ENCODE measurements at regions not wholly inside any gene's neighbourhood (a gene's known extent, or its start where the extent isn't known, plus 50 kb on each side); places are given as distances from the start of the nearest gene placed in this dataset.
A peak's percentile ranks its signal among the peaks of the same experiment; 100 is the strongest.
"Not testable (repeated sequence)": the region's sequence is repeated elsewhere in the genome, so short reads cannot be mapped to it uniquely, and the experiment has no call there.

GRCh38 chr6:141541581-141542324 is 591.0 kb upstream of the GJE1 start:
- Mint-ChIP-seq H3K9me3 (no peaks in the 10 kb centered on the region), H3K36me3 (no peaks in the 10 kb centered on the region), H3K27ac (no peak overlapping the region)
- DNase-seq (ENCODE audit: low spot score in 2 of 2) (no peak), ATAC-seq (peak in 1 of 2 donors; percentile 71)

DNA sequence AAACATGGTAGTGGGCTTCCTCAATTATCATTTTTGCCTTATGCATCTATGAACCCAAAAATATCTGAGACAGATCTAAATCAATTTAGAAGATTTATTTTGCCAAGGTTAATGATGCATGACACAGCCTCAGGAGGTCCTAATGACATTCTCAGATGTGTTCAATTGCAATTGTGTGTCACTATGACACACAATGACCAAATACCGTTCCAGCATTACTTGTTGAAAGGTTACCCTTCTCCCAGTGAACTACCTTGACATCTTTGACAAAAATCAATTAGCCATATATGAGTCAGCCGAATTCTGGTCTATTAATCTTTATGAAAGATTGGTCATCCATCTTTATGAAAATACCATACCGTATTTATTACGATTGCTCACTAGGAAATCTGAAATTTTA is 592.5 kb upstream of the GJE1 start:
- Mint-ChIP-seq H3K27ac (no peak overlapping the region), H3K36me3 (no peaks in the 10 kb centered on the region), H3K9me3 (no peaks in the 10 kb centered on the region)
- no peak for DNase-seq (ENCODE audit: low spot score in 2 of 2)
- no peak for ATAC-seq

- Mint-ChIP-seq H3K27ac (no peak overlapping the region), H3K36me3 (no peaks in the 10 kb centered on the region), H3K9me3 (no peaks in the 10 kb centered on the region)
- ATAC-seq (no peak), DNase-seq (ENCODE audit: low spot score in 2 of 2) (no peak)
Measured at GRCh38 chr6:141539617-141540016, 593.1 kb upstream of the GJE1 start.

- ATAC-seq (no peak), DNase-seq (ENCODE audit: low spot score in 2 of 2) (no peak)
- no peaks in the 10 kb centered on the region for H3K9me3 Mint-ChIP-seq
- no peak overlapping the region for H3K27ac Mint-ChIP-seq
- H3K36me3 Mint-ChIP-seq: peaks cover 0 to 4% of the 10 kb centered on the region in 2 donors
Measured at GRCh38 chr6:141532211-141532610, 600.5 kb upstream of the GJE1 start.

- no peak overlapping the region for H3K27ac Mint-ChIP-seq
- no peak for ATAC-seq
- peaks cover 0 to 4% of the 10 kb centered on the region in 2 donors for H3K36me3 Mint-ChIP-seq
- no peak for DNase-seq (ENCODE audit: low spot score in 2 of 2)
- H3K9me3 Mint-ChIP-seq: no peaks in the 10 kb centered on the region
Measured at GRCh38 chr6:141531040-141531439, 601.7 kb upstream of the GJE1 start.

DNA sequence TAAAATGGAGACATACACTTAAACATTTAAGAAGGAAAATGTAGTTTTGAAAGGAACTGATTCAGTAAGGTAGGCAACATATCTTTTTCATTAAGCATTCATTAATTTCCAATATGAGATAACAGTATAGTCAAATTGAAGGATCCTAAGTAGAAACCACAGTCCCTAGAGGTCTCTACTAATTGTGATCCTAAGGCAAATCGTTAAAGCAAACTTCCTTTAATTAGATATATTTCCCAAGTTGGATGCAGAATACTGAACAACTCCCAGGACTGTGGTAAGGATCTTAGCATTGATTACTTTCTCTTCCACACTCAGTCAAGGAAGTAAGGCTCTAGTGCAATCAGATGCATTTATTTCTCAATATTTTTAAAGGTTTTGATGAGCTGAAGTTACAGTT is 604.1 kb upstream of the GJE1 start:
- no peak for DNase-seq (ENCODE audit: low spot score in 2 of 2)
- peaks cover 0 to 4% of the 10 kb centered on the region in 2 donors for H3K36me3 Mint-ChIP-seq

GRCh38 chr6:141526985-141527384 is 605.7 kb upstream of the GJE1 start:
- DNase-seq (ENCODE audit: low spot score in 2 of 2) (no peak), ATAC-seq (no peak)
- Mint-ChIP-seq H3K36me3 (peaks cover 0 to 4% of the 10 kb centered on the region in 2 donors), H3K27ac (no peak overlapping the region), H3K9me3 (no peaks in the 10 kb centered on the region)

More for the DNA sequence above, 604.1 kb upstream of the GJE1 start:
- no peak overlapping the region for H3K27ac Mint-ChIP-seq
- no peaks in the 10 kb centered on the region for H3K9me3 Mint-ChIP-seq
- no peak for ATAC-seq

GRCh38 chr6:141521440-141521839 is 611.3 kb upstream of the GJE1 start:
- no peak overlapping the region for H3K27ac Mint-ChIP-seq
- no peaks in the 10 kb centered on the region for H3K9me3 Mint-ChIP-seq
- DNase-seq (ENCODE audit: low spot score in 2 of 2) (no peak), ATAC-seq (no peak)
- H3K36me3 Mint-ChIP-seq: no peaks in the 10 kb centered on the region

DNA sequence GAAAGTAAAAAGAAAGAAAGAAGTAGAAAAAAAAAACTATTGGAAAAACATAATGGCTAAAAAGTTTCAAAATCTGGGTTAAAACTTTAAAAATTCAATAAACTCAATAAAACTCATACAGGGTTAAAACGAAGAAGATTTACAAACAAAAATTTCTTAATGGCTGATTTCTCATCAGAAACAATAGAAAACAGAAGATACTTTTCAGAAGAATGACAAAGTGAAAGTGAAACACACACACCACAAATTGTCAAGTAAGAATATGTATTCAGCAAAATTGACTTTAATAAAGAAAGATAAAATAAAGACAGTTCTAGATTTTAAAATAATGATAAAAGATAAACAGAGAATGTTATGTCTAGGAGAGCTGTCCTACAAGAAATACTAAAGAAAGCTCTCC is 618.9 kb upstream of the GJE1 start:
- DNase-seq (ENCODE audit: low spot score in 2 of 2) (no peak), ATAC-seq (no peak)
- no peak overlapping the region for H3K27ac Mint-ChIP-seq
- H3K9me3 Mint-ChIP-seq: no peaks in the 10 kb centered on the region
- H3K36me3 Mint-ChIP-seq: no peaks in the 10 kb centered on the region

DNA sequence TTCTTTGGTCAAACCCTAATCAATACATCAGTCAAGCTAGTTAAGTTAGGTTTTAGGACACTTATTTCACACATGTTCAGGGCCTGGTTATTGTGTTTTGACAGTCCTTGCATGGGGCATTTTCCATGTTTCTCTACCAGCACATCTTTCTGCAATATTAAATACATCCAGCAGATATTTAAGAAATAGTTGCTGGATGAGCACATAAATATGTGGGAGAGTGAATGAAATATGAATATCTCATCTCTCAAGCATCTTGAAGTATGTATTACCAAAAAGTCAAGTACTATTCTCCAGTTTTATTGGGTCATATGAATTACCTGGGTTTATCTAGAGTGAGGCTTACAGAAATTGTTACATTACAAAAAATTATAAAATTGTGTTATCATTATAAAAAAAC is 621.9 kb upstream of the GJE1 start:
- ATAC-seq (no peak), DNase-seq (ENCODE audit: low spot score in 2 of 2) (no peak)
- peaks cover 11% of the 10 kb centered on the region in 2 donors for H3K36me3 Mint-ChIP-seq
- no peak overlapping the region for H3K27ac Mint-ChIP-seq
- H3K9me3 Mint-ChIP-seq: peaks cover 5 to 9% of the 10 kb centered on the region in 2 donors

GRCh38 chr6:141506062-141506461 is 626.7 kb upstream of the GJE1 start:
- Mint-ChIP-seq H3K9me3 (peaks cover 11 to 19% of the 10 kb centered on the region in 2 donors), H3K36me3 (peaks cover 22 to 23% of the 10 kb centered on the region in 2 donors)
- not testable (repeated sequence) for DNase-seq (ENCODE audit: low spot score in 2 of 2); H3K27ac Mint-ChIP-seq; ATAC-seq

GRCh38 chr6:141504318-141504717 is 628.4 kb upstream of the GJE1 start:
- ATAC-seq; H3K27ac Mint-ChIP-seq; DNase-seq (ENCODE audit: low spot score in 2 of 2): not testable (repeated sequence)
- peaks cover 11 to 19% of the 10 kb centered on the region in 2 donors for H3K9me3 Mint-ChIP-seq
- peaks cover 22 to 23% of the 10 kb centered on the region in 2 donors for H3K36me3 Mint-ChIP-seq

DNA sequence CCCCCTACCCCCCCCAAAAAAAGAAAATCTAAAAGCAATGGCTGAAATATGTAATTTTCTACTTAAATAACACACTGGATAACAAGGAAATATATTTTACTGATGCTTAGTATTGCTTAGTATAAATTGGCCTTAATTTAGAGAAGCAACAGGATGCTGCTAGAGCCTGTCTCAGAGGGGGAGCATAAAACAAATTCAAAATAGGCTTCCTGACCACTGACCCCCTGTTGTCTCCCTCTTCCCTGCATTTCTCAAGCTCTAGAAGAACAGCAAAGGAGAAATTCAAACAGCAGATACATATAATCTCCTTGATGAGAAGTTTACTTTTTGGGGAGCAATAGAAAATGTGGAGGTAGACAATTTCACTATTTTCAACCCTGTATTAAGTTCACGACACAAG is 631.1 kb upstream of the GJE1 start:
- ATAC-seq (no peak), DNase-seq (ENCODE audit: low spot score in 2 of 2) (no peak)
- H3K36me3 Mint-ChIP-seq: peaks cover 17 to 18% of the 10 kb centered on the region in 2 donors
- H3K9me3 Mint-ChIP-seq: peaks cover 11 to 14% of the 10 kb centered on the region in 2 donors
- H3K27ac Mint-ChIP-seq: no peak overlapping the region

DNA sequence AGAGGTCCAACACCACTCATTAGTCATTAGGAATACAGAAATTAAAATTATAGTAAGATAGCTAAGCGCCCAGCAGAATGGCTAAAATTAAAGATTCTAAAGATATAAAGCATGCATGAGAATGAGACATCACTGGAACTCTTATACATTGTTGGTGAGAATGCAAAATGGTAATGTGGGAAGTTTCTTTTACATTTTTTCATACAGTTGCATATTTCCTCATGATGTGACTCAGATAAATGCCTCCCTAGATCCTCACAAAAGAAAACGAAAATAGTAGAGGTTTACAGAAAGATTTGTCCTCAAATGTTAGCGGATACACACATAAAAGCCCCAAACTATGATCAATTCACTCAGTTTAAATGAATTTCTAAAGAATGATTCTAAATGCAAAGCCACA is 633.7 kb upstream of the GJE1 start:
- no peak for ATAC-seq
- peaks cover 0 to 3% of the 10 kb centered on the region in 2 donors for H3K9me3 Mint-ChIP-seq
- H3K36me3 Mint-ChIP-seq: no peaks in the 10 kb centered on the region
- H3K27ac Mint-ChIP-seq: no peak overlapping the region
- DNase-seq (ENCODE audit: low spot score in 2 of 2): no peak

GRCh38 chr6:141492521-141493284 is 640.0 kb upstream of the GJE1 start:
- ATAC-seq (no peak), DNase-seq (ENCODE audit: low spot score in 2 of 2) (no peak)
- H3K9me3 Mint-ChIP-seq: peaks cover 0 to 13% of the 10 kb centered on the region in 2 donors
- no peaks in the 10 kb centered on the region for H3K36me3 Mint-ChIP-seq
- no peak overlapping the region for H3K27ac Mint-ChIP-seq

DNA sequence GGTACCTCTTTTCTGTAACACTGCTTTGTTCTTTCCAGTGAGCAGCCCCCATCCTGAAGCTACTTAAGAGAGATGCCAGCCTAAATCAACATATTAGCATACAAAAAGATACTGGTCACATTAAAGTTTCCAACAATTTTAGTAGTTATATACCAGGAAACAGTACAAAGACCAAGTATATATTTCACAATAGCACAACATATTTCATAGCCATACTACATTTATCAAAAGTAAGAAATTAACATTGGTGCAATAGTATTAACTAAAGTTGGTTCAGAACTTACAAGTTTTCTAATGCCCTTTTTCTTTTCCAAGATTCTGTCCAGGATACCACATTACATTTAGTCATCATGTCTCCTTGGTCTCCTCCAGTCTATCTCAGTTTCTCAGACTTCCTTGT is 641.0 kb upstream of the GJE1 start:
- Mint-ChIP-seq H3K36me3 (no peaks in the 10 kb centered on the region), H3K9me3 (peaks cover 0 to 13% of the 10 kb centered on the region in 2 donors), H3K27ac (no peak overlapping the region)
- no peak for DNase-seq (ENCODE audit: low spot score in 2 of 2)
- no peak for ATAC-seq

GRCh38 chr6:141490982-141491381 is 641.7 kb upstream of the GJE1 start:
- no peak for DNase-seq (ENCODE audit: low spot score in 2 of 2)
- H3K9me3 Mint-ChIP-seq: peaks cover 3 to 11% of the 10 kb centered on the region in 2 donors
- no peak for ATAC-seq
- H3K36me3 Mint-ChIP-seq: peaks cover 0 to 3% of the 10 kb centered on the region in 2 donors
- H3K27ac Mint-ChIP-seq: no peak overlapping the region

Measured in activated naive CD4-positive, alpha-beta T cell treated with anti-CD3 and anti-CD28 coated beads, Interleukin-2, amount 50 U/mL, for 72 hours (primary cell).